ENCODE measurements at regions not wholly inside any gene's neighbourhood (a gene's known extent, or its start where the extent isn't known, plus 50 kb on each side); places are given as distances from the start of the nearest gene placed in this dataset.

DNA sequence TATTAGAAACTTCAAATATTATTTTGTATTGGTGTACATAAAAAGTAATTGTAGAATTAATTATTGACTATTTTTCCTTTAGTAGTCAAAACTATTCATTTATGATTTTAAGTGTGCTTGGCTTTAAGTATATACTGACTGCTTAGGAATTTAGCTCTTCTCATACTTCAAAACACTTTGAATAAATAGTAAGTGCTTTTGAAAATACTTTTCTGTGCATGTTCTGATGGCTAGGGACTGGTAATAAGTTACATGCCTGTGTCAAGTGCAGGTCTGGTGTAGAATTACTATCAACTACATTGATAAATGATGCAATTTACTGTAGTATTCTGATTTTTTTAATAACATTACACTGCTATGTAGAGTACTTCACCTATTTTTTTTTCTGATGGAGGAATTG, 397.6 kb upstream of the SGO1 start:
- Histone ChIP-seq H3K36me3 (no peaks in the 10 kb centered on the region), H3K27me3 (no peaks in the 10 kb centered on the region), H3K4me3 (no peak overlapping the region), H3K27ac (no peak overlapping the region), H3K9me3 (no peaks in the 10 kb centered on the region), H3K4me1 (no peaks in the 10 kb centered on the region)
- intact Hi-C loops (cut with DNase I; ENCODE audit: low total_unique reads): no loop called here
- TF ChIP-seq POLR2A (IDR thresholded peaks at IDR 0.05): no peak
- TF ChIP-seq, protein P1, sequence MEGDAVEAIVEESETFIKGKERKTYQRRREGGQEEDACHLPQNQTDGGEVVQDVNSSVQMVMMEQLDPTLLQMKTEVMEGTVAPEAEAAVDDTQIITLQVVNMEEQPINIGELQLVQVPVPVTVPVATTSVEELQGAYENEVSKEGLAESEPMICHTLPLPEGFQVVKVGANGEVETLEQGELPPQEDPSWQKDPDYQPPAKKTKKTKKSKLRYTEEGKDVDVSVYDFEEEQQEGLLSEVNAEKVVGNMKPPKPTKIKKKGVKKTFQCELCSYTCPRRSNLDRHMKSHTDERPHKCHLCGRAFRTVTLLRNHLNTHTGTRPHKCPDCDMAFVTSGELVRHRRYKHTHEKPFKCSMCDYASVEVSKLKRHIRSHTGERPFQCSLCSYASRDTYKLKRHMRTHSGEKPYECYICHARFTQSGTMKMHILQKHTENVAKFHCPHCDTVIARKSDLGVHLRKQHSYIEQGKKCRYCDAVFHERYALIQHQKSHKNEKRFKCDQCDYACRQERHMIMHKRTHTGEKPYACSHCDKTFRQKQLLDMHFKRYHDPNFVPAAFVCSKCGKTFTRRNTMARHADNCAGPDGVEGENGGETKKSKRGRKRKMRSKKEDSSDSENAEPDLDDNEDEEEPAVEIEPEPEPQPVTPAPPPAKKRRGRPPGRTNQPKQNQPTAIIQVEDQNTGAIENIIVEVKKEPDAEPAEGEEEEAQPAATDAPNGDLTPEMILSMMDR (IDR thresholded peaks at IDR 0.05): no peak
- TF ChIP-seq POLR2AphosphoS5 (IDR thresholded peaks at IDR 0.05): no peak
- no peak for TF ChIP-seq EP300 (IDR thresholded peaks at IDR 0.05)
- no peak for DNase-seq

DNA sequence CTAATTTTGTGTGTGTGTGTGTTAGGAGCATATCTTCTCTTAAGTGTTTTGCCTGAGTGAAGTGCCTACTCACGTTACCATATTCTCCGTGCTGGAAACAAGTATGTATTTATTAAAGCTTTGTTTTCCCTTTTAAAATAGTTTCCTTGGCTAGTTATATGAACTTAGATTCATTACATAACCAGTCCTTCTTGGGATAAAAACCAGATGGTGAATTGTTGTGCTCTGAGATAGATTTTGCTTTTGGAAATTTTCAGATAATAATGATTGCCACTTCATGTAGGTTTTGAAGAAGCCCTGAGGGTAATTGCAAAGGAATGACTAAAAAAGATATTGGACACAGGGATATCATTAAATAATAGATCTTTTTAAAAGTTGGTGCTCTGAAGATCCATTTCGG, 390.2 kb upstream of the SGO1 start:
- intact Hi-C loops (cut with DNase I; ENCODE audit: low total_unique reads): no loop called here
- no peaks in the 10 kb centered on the region for H3K27me3 ChIP-seq

DNA sequence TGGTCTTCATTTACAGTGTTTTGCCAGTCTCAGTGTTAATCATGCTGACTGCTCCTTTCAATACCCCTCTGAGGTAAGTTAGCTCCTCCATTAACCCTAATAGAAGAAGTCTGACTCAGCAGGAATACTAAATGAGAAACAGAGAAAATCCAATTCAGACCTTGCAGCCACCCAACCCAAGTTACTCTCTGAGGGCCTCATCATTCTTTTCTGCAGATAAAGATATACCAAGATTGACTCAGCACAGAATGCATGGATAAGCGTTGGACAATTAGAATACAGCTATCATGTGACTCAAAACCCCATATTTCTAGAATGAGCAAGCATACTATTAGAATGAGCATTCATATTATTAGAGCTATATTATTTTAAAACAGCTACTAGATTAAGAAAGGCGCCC, 389.1 kb upstream of the SGO1 start:
- Histone ChIP-seq H3K27ac (no peak overlapping the region), H3K4me3 (no peak overlapping the region), H3K4me1 (no peaks in the 10 kb centered on the region), H3K36me3 (no peaks in the 10 kb centered on the region), H3K9me3 (peaks cover 0 to 10% (median 0%) of the 10 kb centered on the region in 4 donors), H3K27me3 (no peaks in the 10 kb centered on the region)
- TF ChIP-seq POLR2A (IDR thresholded peaks at IDR 0.05): no peak
- no peak for TF ChIP-seq EP300 (IDR thresholded peaks at IDR 0.05)
- TF ChIP-seq POLR2AphosphoS5 (IDR thresholded peaks at IDR 0.05): no peak
- TF ChIP-seq, protein P1 (IDR thresholded peaks at IDR 0.05): no peak
- DNase-seq: no peak
- intact Hi-C loops (cut with DNase I; ENCODE audit: low total_unique reads): no loop called here
- 78 to 96% (median 86%) methylated on average over 2 of the region's 2 CpGs for WGBS, 5 donors

More for the DNA sequence above, 390.2 kb upstream of the SGO1 start:
- H3K4me3 ChIP-seq: no peak overlapping the region
- peaks cover 0 to 10% (median 0%) of the 10 kb centered on the region in 4 donors for H3K9me3 ChIP-seq
- TF ChIP-seq POLR2AphosphoS5 (IDR thresholded peaks at IDR 0.05) (no peak), POLR2A (IDR thresholded peaks at IDR 0.05) (no peak), EP300 (IDR thresholded peaks at IDR 0.05) (no peak)
- TF ChIP-seq, protein P1 (IDR thresholded peaks at IDR 0.05): no peak
- peak in 1 of 2 donors; percentile 9 for DNase-seq
- H3K27ac ChIP-seq: no peak overlapping the region
- H3K4me1 ChIP-seq: no peaks in the 10 kb centered on the region
- WGBS, 5 donors: 63 to 84% (median 79%) methylated on average over 3 of the region's 3 CpGs
- H3K36me3 ChIP-seq: no peaks in the 10 kb centered on the region

DNA sequence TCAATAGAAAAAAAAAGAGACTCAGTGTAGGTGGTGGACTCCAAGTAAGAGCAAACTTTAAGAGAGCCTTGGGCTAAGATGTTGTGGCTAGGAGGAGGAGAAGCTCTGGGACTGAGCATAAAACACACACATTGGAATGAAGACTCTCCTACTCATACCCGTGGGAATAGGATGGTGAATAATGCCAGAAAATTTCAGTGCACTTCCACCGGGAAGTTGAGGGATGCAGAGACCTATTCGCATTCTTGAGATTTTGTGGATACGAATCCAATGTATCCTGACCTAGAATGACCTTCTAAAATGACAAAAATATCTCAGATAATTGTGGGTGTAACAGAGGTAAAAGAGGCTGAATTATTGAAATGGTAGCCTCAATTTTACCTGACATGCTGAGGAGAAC, 388.7 kb upstream of the SGO1 start:
- no peak for TF ChIP-seq EP300 (IDR thresholded peaks at IDR 0.05)
- no peak for TF ChIP-seq POLR2A (IDR thresholded peaks at IDR 0.05)
- TF ChIP-seq POLR2AphosphoS5 (IDR thresholded peaks at IDR 0.05): no peak
- TF ChIP-seq, protein P1 (IDR thresholded peaks at IDR 0.05): no peak
- no peaks in the 10 kb centered on the region for H3K36me3 ChIP-seq
- 83 to 89% (median 86%) methylated on average over 4 of the region's 4 CpGs for WGBS, 5 donors
- H3K4me3 ChIP-seq: no peak overlapping the region
- intact Hi-C loops (cut with DNase I; ENCODE audit: low total_unique reads): no loop called here
- no peaks in the 10 kb centered on the region for H3K4me1 ChIP-seq
- no peaks in the 10 kb centered on the region for H3K27me3 ChIP-seq
- DNase-seq: no peak
- H3K27ac ChIP-seq: no peak overlapping the region
- peaks cover 0 to 10% (median 0%) of the 10 kb centered on the region in 4 donors for H3K9me3 ChIP-seq
